ENCODE measurements at regions not wholly inside any gene's neighbourhood (a gene's known extent, or its start where the extent isn't known, plus 50 kb on each side); places are given as distances from the start of the nearest gene placed in this dataset.

- WGBS, 2 experiments (ENCODE audit: insufficient coverage in 1 of 2, insufficient read length in 1 of 2), result 88 to 89% methylated on average over 1 to 4 of the region's 5 CpGs
- peaks cover 3% of the 10 kb centered on the region for H3K27me3 Mint-ChIP-seq (ENCODE audit: insufficient read depth)
- H3K27ac Mint-ChIP-seq, result no peak overlapping the region
- Histone ChIP-seq H3K27ac (ENCODE audit: low read depth, low read length) (no peak overlapping the region), H3K4me3 (ENCODE audit: low read length) (no peak overlapping the region), H3K27me3 (ENCODE audit: control insufficient read depth, insufficient read depth, low read length, poor library complexity, severe bottlenecking) (no peaks in the 10 kb centered on the region), H3K9me3 (ENCODE audit: control insufficient read depth, low read length) (no peaks in the 10 kb centered on the region), H3K9ac (ENCODE audit: extremely low read depth, low read length, poor library complexity, severe bottlenecking) (no peak overlapping the region), H3K36me3 (ENCODE audit: control insufficient read depth, insufficient read depth, low read length) (no peaks in the 10 kb centered on the region), H3K4me1 (ENCODE audit: control insufficient read depth, insufficient read depth, low read length) (peaks cover 3% of the 10 kb centered on the region)
- TF ChIP-seq CTCF (conservative IDR thresholded peaks at IDR 0.05), result no peak
- no peaks in the 10 kb centered on the region for H3K36me3 Mint-ChIP-seq (ENCODE audit: low read depth)
- peaks cover 4% of the 10 kb centered on the region for H3K4me1 Mint-ChIP-seq
- no peak overlapping the region for H3K4me3 Mint-ChIP-seq
- H3K9me3 Mint-ChIP-seq, result no peaks in the 10 kb centered on the region
- DNase-seq, result no peak
Observed at GRCh38 chr11:42058794-42059193, 599.3 kb upstream of the LRRC4C start.

- Mint-ChIP-seq H3K4me3 (no peak overlapping the region), H3K27me3 (ENCODE audit: insufficient read depth) (peaks cover 2% of the 10 kb centered on the region), H3K36me3 (ENCODE audit: low read depth) (no peaks in the 10 kb centered on the region), H3K27ac (no peak overlapping the region), H3K9me3 (peaks cover 9% of the 10 kb centered on the region), H3K4me1 (no peaks in the 10 kb centered on the region)
- Histone ChIP-seq H3K4me3 (ENCODE audit: low read length) (no peak overlapping the region), H3K36me3 (ENCODE audit: control insufficient read depth, insufficient read depth, low read length) (no peaks in the 10 kb centered on the region), H3K27me3 (ENCODE audit: control insufficient read depth, insufficient read depth, low read length, poor library complexity, severe bottlenecking) (no peaks in the 10 kb centered on the region), H3K27ac (ENCODE audit: low read depth, low read length) (no peak overlapping the region), H3K9ac (ENCODE audit: extremely low read depth, low read length, poor library complexity, severe bottlenecking) (no peak overlapping the region), H3K9me3 (ENCODE audit: control insufficient read depth, low read length) (peaks cover 7% of the 10 kb centered on the region), H3K4me1 (ENCODE audit: control insufficient read depth, insufficient read depth, low read length) (no peaks in the 10 kb centered on the region)
- DNase-seq, result no peak
- no peak for TF ChIP-seq CTCF (conservative IDR thresholded peaks at IDR 0.05)
Observed at GRCh38 chr11:42065199-42065598, 605.7 kb upstream of the LRRC4C start.

GRCh38 chr11:42066113-42066512 is 606.7 kb upstream of the LRRC4C start:
- Mint-ChIP-seq H3K27me3 (ENCODE audit: insufficient read depth) (peaks cover 2% of the 10 kb centered on the region), H3K9me3 (peaks cover 9% of the 10 kb centered on the region), H3K4me3 (no peak overlapping the region), H3K4me1 (no peaks in the 10 kb centered on the region), H3K36me3 (ENCODE audit: low read depth) (no peaks in the 10 kb centered on the region), H3K27ac (no peak overlapping the region)
- 91 to 93% methylated on average over 6 to 15 of the region's 15 CpGs for WGBS, 2 experiments (ENCODE audit: insufficient coverage in 1 of 2, insufficient read length in 1 of 2)
- no peaks in the 10 kb centered on the region for H3K36me3 ChIP-seq (ENCODE audit: control insufficient read depth, insufficient read depth, low read length)
- TF ChIP-seq CTCF (conservative IDR thresholded peaks at IDR 0.05), result no peak
- H3K9me3 ChIP-seq (ENCODE audit: control insufficient read depth, low read length), result peaks cover 7% of the 10 kb centered on the region
- H3K27ac ChIP-seq (ENCODE audit: low read depth, low read length), result no peak overlapping the region
- no peak overlapping the region for H3K4me3 ChIP-seq (ENCODE audit: low read length)
- no peaks in the 10 kb centered on the region for H3K4me1 ChIP-seq (ENCODE audit: control insufficient read depth, insufficient read depth, low read length)
- peak; percentile 49 for DNase-seq
- H3K27me3 ChIP-seq (ENCODE audit: control insufficient read depth, insufficient read depth, low read length, poor library complexity, severe bottlenecking), result no peaks in the 10 kb centered on the region
- no peak overlapping the region for H3K9ac ChIP-seq (ENCODE audit: extremely low read depth, low read length, poor library complexity, severe bottlenecking)
